GM18507 (cell line): ENCODE measurements at regions not wholly inside any gene's neighbourhood (a gene's known extent, or its start where the extent isn't known, plus 50 kb on each side); places are given as distances from the start of the nearest gene placed in this dataset.

Experiments
- DNase-seq: peaks from one replicate; pipeline ENCODE4 v3.0.0; 2011; ENCODE audit warnings: low read depth; ENCODE audit not compliant: insufficient read length; ENCODE audit errors: extremely low spot score
- FAIRE-seq: peaks from 2 replicates; lab custom pipeline; 2011; peaks lifted over from hg19 to GRCh38; lab: Jason Lieb, UNC

GRCh38 chr19:30118221-30118620 is 176.2 kb downstream of the URI1 start:
- FAIRE-seq (no peak), DNase-seq (no peak)

GRCh38 chr19:30118760-30119159 is 176.7 kb downstream of the URI1 start:
- FAIRE-seq (no peak), DNase-seq (no peak)

- FAIRE-seq (no peak), DNase-seq (no peak)
Observed at GRCh38 chr19:30119180-30119908, 177.3 kb downstream of the URI1 start.

GRCh38 chr19:30120860-30121484 is 178.9 kb downstream of the URI1 start:
- no peak for DNase-seq
- FAIRE-seq: no peak

- DNase-seq: no peak
- no peak for FAIRE-seq
Observed at GRCh38 chr19:30122431-30122830, 180.4 kb downstream of the URI1 start.

GRCh38 chr19:30123119-30123518 is 181.1 kb downstream of the URI1 start:
- no peak for FAIRE-seq
- DNase-seq: no peak

- DNase-seq: no peak
- FAIRE-seq: no peak
Observed at GRCh38 chr19:30123611-30124010, 181.6 kb downstream of the URI1 start.

GRCh38 chr19:30128211-30128610 is 186.2 kb downstream of the URI1 start:
- FAIRE-seq: no peak

GRCh38 chr19:30130356-30131122 is 188.5 kb downstream of the URI1 start:
- FAIRE-seq (no peak), DNase-seq (no peak)

More at GRCh38 chr19:30128211-30128610, 186.2 kb downstream of the URI1 start:
- no peak for DNase-seq

GRCh38 chr19:30131246-30131645 is 189.2 kb downstream of the URI1 start:
- FAIRE-seq (no peak), DNase-seq (no peak)

GRCh38 chr19:30131722-30132291 is 189.8 kb downstream of the URI1 start:
- FAIRE-seq (no peak), DNase-seq (no peak)

GRCh38 chr19:30132343-30133075 is 190.5 kb downstream of the URI1 start:
- DNase-seq (no peak), FAIRE-seq (no peak)

GRCh38 chr19:30133803-30134202 is 191.8 kb downstream of the URI1 start:
- FAIRE-seq (no peak), DNase-seq (no peak)

- no peak for DNase-seq
- FAIRE-seq: no peak
Observed at GRCh38 chr19:30135093-30135757, 193.2 kb downstream of the URI1 start.

- DNase-seq: no peak
- no peak for FAIRE-seq
Observed at GRCh38 chr19:30135797-30136196, 193.8 kb downstream of the URI1 start.

- no peak for FAIRE-seq
Observed at GRCh38 chr19:30136611-30137195, 194.7 kb downstream of the URI1 start.

GRCh38 chr19:30137747-30138146 is 195.7 kb downstream of the URI1 start:
- DNase-seq: no peak
- FAIRE-seq: no peak

More at GRCh38 chr19:30136611-30137195, 194.7 kb downstream of the URI1 start:
- no peak for DNase-seq

GRCh38 chr19:30144242-30144758 is 202.3 kb downstream of the URI1 start:
- FAIRE-seq: no peak

More at GRCh38 chr19:30144242-30144758, 202.3 kb downstream of the URI1 start:
- no peak for DNase-seq
